T47D (cell line): ENCODE measurements at regions not wholly inside any gene's neighbourhood (a gene's known extent, or its start where the extent isn't known, plus 50 kb on each side); places are given as distances from the start of the nearest gene placed in this dataset.
"Not testable (repeated sequence)": the region's sequence is repeated elsewhere in the genome, so short reads cannot be mapped to it uniquely, and the experiment has no call there.

Experiments used
- DNase-seq, 2 experiments: peaks; one replicate each; pipeline versions ENCODE4 v3.0.0 to v3.0.0-alpha.2; 2011 to 2012; ENCODE audit warnings: low read depth in 1 of 2, low spot score in 1 of 2
- in situ Hi-C: cut with HindIII; loops from 2 replicates; pipeline ENCODE4 v1.10.0; 2016; ENCODE audit warnings: low sequenced_read_pairs, low pct_unique_long_range_greater_than_20kb

- DNase-seq, in situ Hi-C loops: not testable (repeated sequence)
Measured at GRCh38 chr2:89973849-89974248, 1282.4 kb downstream of the RPIA start.

- in situ Hi-C loops, DNase-seq: not testable (repeated sequence)
Measured at GRCh38 chr2:89979826-89980537, 1288.5 kb downstream of the RPIA start.

- in situ Hi-C loops, DNase-seq: not testable (repeated sequence)
Measured at GRCh38 chr2:89982246-89982645, 1290.8 kb downstream of the RPIA start.

DNA sequence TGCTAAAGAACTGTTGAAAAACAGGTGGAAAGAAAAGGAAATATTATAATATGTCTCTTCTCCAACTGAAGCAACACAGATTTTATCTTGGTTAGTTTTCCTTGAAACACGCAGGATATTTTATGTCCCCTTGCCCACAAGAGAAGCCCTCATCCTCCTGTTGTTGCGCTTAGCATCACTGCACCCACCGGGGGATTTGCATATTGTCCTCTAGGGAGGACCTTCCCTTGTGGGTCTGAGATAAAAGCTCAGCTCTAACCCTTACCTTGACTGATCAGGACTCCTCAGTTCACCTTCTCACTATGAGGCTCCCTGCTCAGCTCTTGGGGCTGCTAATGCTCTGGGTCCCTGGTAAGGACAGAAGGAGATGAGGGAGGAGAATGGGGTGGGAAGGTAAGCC, 1294.2 kb downstream of the RPIA start:
- DNase-seq, in situ Hi-C loops: not testable (repeated sequence)

DNA sequence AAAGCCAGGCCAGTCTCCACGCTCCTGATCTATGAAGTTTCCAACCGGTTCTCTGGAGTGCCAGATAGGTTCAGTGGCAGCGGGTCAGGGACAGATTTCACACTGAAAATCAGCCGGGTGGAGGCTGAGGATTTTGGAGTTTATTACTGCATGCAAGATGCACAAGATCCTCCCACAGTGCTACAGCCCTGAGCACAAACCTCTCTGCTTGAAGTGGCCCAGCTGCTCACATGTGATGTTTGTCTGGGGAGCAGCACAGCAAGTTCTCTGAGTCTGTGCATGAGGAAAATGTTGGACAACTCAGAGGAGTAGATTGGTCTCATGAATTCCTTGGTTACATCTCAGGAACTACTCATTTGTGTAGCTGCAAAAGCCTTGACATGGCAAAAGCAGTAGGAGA, 1295.1 kb downstream of the RPIA start:
- in situ Hi-C loops, DNase-seq: not testable (repeated sequence)

GRCh38 chr2:89996779-89997178, 1305.3 kb downstream of the RPIA start:
- in situ Hi-C loops, DNase-seq: not testable (repeated sequence)

GRCh38 chr2:90004553-90004952, 1313.1 kb downstream of the RPIA start:
- in situ Hi-C loops, result not testable (repeated sequence)

DNA sequence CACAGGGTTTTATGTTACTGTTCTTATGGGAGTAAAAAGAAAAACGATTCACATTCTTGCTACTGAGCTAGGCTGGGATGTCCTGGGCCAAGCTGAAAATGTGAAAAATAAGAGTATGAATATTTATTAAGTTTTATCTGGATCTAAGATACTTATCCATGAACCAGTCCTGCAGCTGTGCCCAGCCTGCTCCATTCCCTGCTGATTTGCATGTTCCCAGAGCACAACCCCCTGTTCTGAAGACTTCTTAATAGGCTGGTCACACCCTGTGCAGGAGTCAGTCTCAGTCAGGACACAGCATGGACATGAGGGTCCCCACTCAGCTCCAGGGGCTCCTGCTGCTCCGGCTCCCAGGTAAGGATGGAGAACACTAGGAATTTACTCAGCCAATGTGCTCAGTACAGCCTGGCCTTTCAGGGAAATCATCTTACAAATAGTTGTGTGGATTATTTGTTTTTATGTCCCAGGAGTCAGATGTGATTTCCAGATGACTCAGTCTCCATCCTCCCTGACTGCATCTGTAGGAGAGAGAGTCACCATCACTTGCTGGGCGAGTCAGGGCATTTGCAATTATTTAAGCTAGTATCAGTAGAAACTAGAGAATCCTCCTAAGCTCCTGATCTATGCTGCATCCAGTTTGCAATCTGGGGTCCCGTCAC, 1319.1 kb downstream of the RPIA start:
- in situ Hi-C loops, result not testable (repeated sequence)

More at GRCh38 chr2:90004553-90004952, 1313.1 kb downstream of the RPIA start:
- not testable (repeated sequence) for DNase-seq

GRCh38 chr2:90011101-90011443, 1319.6 kb downstream of the RPIA start:
- in situ Hi-C loops, DNase-seq: not testable (repeated sequence)

More for the DNA sequence above, 1319.1 kb downstream of the RPIA start:
- DNase-seq, result not testable (repeated sequence)

- in situ Hi-C loops, DNase-seq: not testable (repeated sequence)
Measured at GRCh38 chr2:90019908-90020307, 1328.4 kb downstream of the RPIA start.

DNA sequence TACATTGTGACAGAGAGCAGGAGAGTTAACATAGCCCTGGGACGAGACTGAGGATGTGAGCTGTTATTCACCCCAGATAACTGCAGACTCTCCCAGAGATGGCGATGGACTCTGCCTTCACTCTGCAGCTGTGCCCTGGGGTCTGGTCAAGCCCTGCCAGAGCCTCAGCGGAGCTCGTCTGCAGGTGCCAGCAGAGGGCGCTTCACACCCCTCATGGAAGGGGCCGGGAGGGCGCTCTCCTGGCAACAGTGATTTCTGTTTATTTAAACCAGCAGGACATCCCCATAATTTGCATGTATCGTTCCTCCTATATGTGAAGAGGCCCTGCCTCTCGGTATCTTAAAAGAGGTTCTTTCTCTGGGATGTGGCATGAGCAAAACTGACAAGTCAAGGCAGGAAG, 1329.8 kb downstream of the RPIA start:
- DNase-seq, in situ Hi-C loops: not testable (repeated sequence)

- DNase-seq, in situ Hi-C loops: not testable (repeated sequence)
Measured at GRCh38 chr2:90027231-90027643, 1335.8 kb downstream of the RPIA start.

DNA sequence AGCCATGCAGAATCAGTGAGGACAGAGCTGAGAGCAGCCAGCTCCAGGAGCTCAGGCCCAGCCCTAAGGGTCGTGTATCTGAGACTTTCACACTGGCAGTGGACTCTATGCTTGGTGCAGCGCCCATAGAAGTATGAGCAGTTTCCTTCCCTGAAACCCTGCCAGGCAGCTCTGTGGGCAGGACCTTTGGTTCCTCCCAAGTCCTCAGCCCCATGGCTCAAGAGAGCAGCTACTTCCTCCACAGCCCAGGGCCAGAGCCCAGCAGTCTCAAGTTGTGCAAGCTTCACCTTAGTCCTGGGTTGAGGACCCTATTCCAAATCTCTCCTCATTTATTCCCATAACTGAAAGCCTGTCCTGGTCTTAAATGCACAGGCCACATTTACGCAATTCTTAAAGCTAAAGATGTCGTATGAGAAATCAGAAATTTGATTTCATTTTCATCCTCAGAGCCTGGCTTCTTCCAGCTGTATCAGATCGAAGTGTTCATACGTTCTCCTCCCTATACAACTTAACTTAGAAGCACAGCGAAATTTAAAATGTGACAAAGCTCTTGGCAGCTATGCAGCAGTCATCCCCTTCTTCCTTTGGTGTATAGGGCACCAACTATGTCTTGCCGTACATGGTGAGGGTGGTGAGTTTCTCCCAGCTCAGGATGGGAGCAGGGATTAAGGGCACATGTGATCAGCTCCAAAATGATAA, 1337.1 kb downstream of the RPIA start:
- DNase-seq, in situ Hi-C loops: not testable (repeated sequence)

DNA sequence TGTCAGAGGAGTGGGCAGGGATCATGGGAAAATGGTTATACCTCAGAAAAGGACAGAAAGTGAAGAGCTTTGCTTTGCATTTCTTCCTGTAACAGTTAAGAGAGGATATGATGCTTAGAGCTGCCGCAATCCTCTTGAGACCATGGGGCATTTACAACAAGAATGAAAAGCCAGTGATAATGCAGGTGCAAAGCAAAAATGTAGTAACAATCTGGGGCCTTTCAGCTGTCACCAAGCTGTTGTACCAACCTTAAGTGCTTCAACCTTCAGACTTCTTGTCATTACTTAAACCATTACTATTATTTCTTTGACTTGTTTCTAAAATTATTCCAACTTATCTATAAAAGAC, 1337.6 kb downstream of the RPIA start:
- in situ Hi-C loops, DNase-seq: not testable (repeated sequence)

DNA sequence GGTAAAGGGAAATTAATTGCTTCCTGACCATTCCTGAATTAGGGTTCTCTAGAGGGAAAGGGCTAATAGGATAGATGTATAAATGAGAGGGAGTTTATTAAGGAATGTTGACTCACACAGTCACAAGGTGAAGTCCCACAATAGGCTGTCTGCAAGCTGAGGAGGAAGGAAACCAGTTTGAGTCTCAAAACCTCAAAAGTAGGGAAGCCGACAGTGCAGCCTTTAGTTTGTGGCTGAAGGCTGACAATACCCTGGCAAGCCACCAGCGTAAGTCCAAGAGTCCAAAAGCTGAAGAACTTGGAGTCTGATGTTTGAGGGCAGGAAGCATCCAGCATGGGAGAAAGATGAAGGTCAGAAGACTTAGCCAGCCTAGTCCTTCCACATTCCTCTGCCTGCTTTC, 1340.8 kb downstream of the RPIA start:
- in situ Hi-C loops, DNase-seq: not testable (repeated sequence)

DNA sequence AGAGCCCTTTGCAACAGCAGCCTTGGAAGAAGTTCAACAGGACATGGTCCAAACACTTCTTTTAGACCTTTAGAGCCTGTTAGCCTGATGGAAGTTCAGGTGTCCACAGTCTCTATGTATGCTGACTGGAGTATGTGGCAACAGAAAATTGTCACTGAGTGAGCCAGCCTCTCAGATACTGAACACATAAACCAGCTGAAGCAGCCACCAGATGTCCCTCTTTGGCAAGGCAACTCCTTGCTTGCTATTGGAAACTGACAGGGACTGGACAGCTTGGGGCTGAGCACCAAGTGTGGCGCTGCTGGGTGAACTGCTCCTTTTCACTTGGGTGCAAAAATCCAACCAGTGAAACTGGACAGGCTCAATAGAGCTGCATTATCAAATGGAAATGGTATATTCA, 1344.9 kb downstream of the RPIA start:
- peak in 1 of 2 experiments; percentile 14 for DNase-seq
- in situ Hi-C loops, result not testable (repeated sequence)

DNA sequence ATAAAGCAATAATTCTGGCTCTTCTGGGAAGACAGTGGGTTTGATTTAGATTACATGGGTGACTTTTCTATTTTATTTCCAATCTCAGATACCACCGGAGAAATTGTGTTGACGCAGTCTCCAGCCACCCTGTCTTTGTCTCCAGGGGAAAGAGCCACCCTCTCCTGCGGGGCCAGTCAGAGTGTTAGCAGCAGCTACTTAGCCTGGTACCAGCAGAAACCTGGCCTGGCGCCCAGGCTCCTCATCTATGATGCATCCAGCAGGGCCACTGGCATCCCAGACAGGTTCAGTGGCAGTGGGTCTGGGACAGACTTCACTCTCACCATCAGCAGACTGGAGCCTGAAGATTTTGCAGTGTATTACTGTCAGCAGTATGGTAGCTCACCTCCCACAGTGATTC, 1347.6 kb downstream of the RPIA start:
- in situ Hi-C loops, DNase-seq: not testable (repeated sequence)

DNA sequence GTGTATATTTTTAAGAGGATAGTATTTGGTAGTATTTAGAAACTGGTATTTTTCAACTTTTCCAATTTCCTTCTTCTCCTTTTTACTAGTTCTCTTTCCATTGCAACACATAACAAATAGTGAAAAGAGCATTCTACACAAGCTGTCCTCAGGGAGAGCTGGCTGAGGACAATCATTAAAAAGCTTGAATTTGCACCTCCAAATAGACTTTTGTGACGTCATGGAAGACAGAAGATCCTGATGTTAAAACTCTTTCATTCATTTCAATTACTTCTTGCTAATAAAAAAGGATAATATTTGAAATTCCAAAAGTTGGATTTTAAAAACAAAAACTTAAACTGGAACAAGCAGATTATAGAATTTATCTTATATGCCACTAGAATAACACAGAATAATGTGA, 1356.3 kb downstream of the RPIA start:
- in situ Hi-C loops, DNase-seq: not testable (repeated sequence)
